ENCODE measurements at regions not wholly inside any gene's neighbourhood (a gene's known extent, or its start where the extent isn't known, plus 50 kb on each side); places are given as distances from the start of the nearest gene placed in this dataset.

GRCh38 chr2:16958266-16958665, 292.6 kb upstream of the CYRIA start:
- no peak for TF ChIP-seq CTCF (IDR thresholded peaks at IDR 0.05)
- no peak for TF ChIP-seq TAF1 (IDR thresholded peaks at IDR 0.05; ENCODE audit: borderline replicate concordance, low read depth, low read length)
- no peak for TF ChIP-seq FOXJ3 (CRISPR knock-in tag; IDR thresholded peaks at IDR 0.05)
- no peak for TF ChIP-seq RXRA (IDR thresholded peaks at IDR 0.05; ENCODE audit: borderline replicate concordance, low read depth)
- no peak for TF ChIP-seq ZBTB33 (IDR thresholded peaks at IDR 0.05; ENCODE audit: borderline replicate concordance, low read depth)
- no peak for TF ChIP-seq EP300 (IDR thresholded peaks at IDR 0.05; ENCODE audit: borderline replicate concordance in 1 of 2, low read depth in 1 of 2, low read length in 1 of 2)
- no peak for TF ChIP-seq RAD21 (IDR thresholded peaks at IDR 0.05; ENCODE audit: low read length)
